Mucosa of descending colon (tissue), 3 donors: ENCODE measurements at regions not wholly inside any gene's neighbourhood (a gene's known extent, or its start where the extent isn't known, plus 50 kb on each side); places are given as distances from the start of the nearest gene placed in this dataset.

ENCODE experiments used
- ATAC-seq: fragments of 200-7000 bp; cut with Tn5 transposase; one replicate; pipeline ENCODE4 v1.9.1; 2020; ENCODE audit warnings: mild to moderate bottlenecking, moderate library complexity
- DNase-seq, 3 donors: peaks; one replicate each; pipeline ENCODE4 v3.0.0-alpha.2; 2020
- H3K36me3 ChIP-seq: fragments of 200-600 bp; one replicate; pipeline ENCODE4 v1.8.0; 2021; ENCODE audit warnings: low read depth, mild to moderate bottlenecking
- H3K4me1 ChIP-seq: fragments of 200-600 bp; one replicate; pipeline ENCODE4 v1.8.0; 2021; ENCODE audit warnings: low read depth, mild to moderate bottlenecking
- H3K4me3 ChIP-seq: fragments of 200-600 bp; one replicate; pipeline ENCODE4 v1.8.0; 2021; ENCODE audit warnings: mild to moderate bottlenecking
- H3K9me3 ChIP-seq: fragments of 200-600 bp; one replicate; pipeline ENCODE4 v1.8.0; 2021; ENCODE audit warnings: mild to moderate bottlenecking
- CTCF ChIP-seq: fragments of 200-600 bp; IDR thresholded peaks from one replicate; pipeline ENCODE4 v1.8.0; 2022; ENCODE audit warnings: antibody characterized with exemption, mild to moderate bottlenecking
- intact Hi-C, 2 donors: fragments of 100-400 bp; cut with DNase I in 1 of 2; cut with micrococcal nuclease in 1 of 2; formaldehyde crosslinking; loops; one replicate each; pipeline versions ENCODE4 v1.11.0 to v1.11.1; 2022; cut with DNase I, micrococcal nuclease
- donor health status: DM: no; HTN: no; CAD: no; lungs with moderate emphysema.
- donor health status: DM: no; HTN: no; CAD: no.
- donor health status: DM: no; HTN: yes; CAD: no.

DNA sequence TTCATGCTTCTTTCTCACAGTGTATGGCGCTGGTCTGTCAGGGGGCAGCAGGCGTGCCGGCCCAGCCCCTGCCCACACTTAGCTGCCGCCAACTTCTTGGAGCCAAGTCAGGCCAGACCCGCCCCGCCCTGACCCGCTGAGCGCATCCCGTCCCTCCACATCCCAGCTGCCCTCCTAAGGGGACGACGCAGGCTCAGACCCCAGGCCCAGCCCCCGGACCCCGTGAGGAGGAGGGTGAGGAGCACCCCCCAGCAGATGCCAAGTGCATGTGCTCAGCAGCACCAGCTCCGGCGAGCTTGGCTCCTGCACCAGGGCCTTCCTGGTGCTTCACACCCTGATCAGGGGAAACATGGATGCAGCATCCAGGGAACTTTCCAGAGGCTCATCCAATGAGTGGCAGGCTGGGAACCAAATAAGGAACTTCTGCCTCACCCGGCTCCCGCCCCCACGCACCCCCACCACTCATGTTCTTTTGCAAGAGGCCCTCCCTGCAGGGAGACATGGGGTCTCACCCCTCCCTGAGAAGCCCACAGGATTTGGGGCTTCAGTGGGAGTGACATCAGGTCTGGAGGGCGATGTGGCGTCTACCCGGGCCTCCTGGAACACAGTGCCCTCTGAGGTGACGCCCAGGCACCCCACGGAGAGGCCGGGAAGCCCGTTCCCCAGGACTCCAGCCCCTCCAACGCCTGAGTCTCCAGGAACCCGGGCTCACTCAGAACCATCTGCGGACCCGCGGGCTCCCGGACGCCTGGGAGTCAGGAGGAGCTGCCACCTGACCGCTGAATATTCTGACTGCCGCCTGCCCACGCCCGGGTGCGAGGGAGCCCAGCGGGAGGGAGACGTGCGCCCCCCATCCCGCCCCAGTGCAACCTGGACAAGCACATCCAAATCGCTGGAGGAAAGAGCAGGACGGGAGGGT lies 70.0 kb upstream of the GALNT9 start:
- no peak overlapping the region for H3K4me3 ChIP-seq
- no peaks in the 10 kb centered on the region for H3K4me1 ChIP-seq
- intact Hi-C loops = no loop called here
- DNase-seq = no peak
- no peaks in the 10 kb centered on the region for H3K36me3 ChIP-seq
- ATAC-seq = no peak
- H3K9me3 ChIP-seq = no peaks in the 10 kb centered on the region
- TF ChIP-seq CTCF = no peak

- intact Hi-C loops = no loop called here
- no peaks in the 10 kb centered on the region for H3K36me3 ChIP-seq
- TF ChIP-seq CTCF = no peak
- ATAC-seq (no peak), DNase-seq (no peak)
- no peaks in the 10 kb centered on the region for H3K9me3 ChIP-seq
- H3K4me1 ChIP-seq = no peaks in the 10 kb centered on the region
- H3K4me3 ChIP-seq = no peak overlapping the region
These were observed 69.1 kb upstream of the GALNT9 start for GRCh38 chr12:132398386-132398991.

DNA sequence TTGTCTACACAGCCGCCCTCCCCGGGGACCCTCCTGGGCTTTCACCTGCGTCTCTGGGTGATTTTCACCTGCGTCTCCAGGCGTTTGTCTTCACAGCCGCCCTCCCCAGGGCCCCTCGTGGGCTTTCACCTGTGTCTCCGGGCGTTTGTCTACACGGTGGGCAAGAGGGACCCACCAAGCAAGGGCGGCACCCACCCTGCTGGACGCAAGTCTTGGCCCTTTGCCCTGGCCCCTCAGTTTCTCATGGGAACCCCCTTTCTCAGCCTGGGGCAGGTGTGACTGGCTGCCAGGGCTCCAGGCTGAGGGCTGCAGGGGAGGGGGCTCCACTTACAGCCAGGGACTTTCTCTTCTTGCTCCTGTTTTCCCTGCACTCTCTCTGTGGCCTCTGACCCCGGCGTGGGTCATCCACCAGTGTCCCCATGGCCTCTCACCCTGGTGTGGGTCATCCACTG lies 68.6 kb upstream of the GALNT9 start:
- no peak for ATAC-seq
- no peak for DNase-seq
- Histone ChIP-seq H3K4me1 (no peaks in the 10 kb centered on the region), H3K9me3 (no peaks in the 10 kb centered on the region), H3K4me3 (no peak overlapping the region), H3K36me3 (no peaks in the 10 kb centered on the region)
- no peak for TF ChIP-seq CTCF
- intact Hi-C loops = no loop called here

DNA sequence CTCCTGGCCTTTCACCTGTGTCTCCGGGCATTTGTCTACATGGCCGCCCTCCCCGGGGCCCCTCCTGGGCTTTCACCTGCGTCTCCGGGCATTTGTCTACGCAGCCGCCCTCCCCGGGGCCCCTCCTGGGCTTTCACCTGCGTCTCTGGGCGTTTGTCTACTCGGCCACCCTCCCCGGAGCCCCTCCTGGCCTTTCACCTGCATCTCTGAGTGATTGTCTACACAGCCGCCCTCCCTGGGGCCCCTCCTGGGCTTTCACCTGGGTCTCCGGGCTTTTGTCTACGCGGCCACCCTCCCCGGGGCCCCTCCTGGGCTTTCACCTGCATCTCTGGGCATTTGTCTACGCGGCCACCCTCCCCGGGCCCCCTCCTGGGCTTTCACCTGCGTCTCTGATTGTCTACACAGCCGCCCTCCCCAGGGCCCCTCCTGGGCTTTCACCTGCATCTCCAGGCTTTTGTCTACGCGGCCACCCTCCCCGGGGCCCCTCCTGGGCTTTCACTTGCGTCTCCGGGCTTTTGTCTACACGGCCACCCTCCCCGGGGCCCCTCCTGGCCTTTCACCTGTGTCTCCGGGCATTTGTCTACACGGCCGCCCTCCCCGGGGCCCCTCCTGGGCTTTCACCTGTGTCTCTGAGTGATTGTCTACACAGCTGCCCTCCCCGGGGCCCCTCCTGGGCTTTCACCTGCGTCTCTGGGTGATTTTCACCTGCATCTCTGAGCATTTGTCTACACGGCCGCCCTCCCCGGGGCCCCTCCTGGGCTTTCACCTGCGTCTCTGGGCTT lies 68.0 kb upstream of the GALNT9 start:
- DNase-seq (no peak), ATAC-seq (no peak)
- Histone ChIP-seq H3K4me3 (no peak overlapping the region), H3K36me3 (no peaks in the 10 kb centered on the region), H3K4me1 (no peaks in the 10 kb centered on the region), H3K9me3 (no peaks in the 10 kb centered on the region)
- intact Hi-C loops = no loop called here
- TF ChIP-seq CTCF = no peak

GRCh38 chr12:132396657-132397056 lies 67.3 kb upstream of the GALNT9 start:
- Histone ChIP-seq H3K36me3 (no peaks in the 10 kb centered on the region), H3K4me3 (no peak overlapping the region), H3K9me3 (no peaks in the 10 kb centered on the region), H3K4me1 (no peaks in the 10 kb centered on the region)
- no peak for ATAC-seq
- TF ChIP-seq CTCF = no peak
- no peak for DNase-seq
- intact Hi-C loops = no loop called here
